ENCODE measurements at regions not wholly inside any gene's neighbourhood (a gene's known extent, or its start where the extent isn't known, plus 50 kb on each side); places are given as distances from the start of the nearest gene placed in this dataset.

DNA sequence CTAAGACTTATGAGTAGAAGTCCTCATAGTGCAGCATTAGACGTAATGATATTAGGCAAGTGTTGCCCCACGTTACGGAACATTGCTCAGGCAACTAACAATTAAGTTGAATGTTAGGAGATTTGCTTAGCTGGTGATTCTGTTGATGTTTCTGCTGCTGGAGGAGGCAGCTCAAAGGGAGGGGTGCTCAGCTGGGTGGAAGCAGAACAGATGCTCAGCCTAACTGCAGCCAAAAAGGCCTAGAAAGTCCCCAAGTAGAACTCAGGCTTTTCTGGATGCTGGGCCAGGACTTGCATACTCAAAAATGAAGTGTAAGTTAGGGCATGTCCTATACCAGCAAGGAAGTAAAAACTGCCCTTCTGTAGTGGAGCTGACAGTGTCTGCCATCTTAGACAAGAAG, 201.4 kb downstream of the ADRA2A start:
- H3K4me3 ChIP-seq (IDR thresholded peaks at IDR 0.05; ENCODE audit: insufficient read depth, low read depth, low read length), result no peak overlapping the region
- no peaks in the 10 kb centered on the region for H4K20me1 ChIP-seq (ENCODE audit: insufficient read depth)
- no peak overlapping the region for H3K9ac ChIP-seq
- H3K4me2 ChIP-seq, result no peak overlapping the region
- H3K27ac ChIP-seq, result no peak overlapping the region
- no peaks in the 10 kb centered on the region for H3K27me3 ChIP-seq (ENCODE audit: insufficient read depth, low read depth)
- TF ChIP-seq, protein P1, sequence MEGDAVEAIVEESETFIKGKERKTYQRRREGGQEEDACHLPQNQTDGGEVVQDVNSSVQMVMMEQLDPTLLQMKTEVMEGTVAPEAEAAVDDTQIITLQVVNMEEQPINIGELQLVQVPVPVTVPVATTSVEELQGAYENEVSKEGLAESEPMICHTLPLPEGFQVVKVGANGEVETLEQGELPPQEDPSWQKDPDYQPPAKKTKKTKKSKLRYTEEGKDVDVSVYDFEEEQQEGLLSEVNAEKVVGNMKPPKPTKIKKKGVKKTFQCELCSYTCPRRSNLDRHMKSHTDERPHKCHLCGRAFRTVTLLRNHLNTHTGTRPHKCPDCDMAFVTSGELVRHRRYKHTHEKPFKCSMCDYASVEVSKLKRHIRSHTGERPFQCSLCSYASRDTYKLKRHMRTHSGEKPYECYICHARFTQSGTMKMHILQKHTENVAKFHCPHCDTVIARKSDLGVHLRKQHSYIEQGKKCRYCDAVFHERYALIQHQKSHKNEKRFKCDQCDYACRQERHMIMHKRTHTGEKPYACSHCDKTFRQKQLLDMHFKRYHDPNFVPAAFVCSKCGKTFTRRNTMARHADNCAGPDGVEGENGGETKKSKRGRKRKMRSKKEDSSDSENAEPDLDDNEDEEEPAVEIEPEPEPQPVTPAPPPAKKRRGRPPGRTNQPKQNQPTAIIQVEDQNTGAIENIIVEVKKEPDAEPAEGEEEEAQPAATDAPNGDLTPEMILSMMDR (conservative IDR thresholded peaks at IDR 0.05; ENCODE audit: low read depth, low read length), result no peak
- no peaks in the 10 kb centered on the region for H3K4me1 ChIP-seq (ENCODE audit: low read depth, poor library complexity, severe bottlenecking)
- no peaks in the 10 kb centered on the region for H3K79me2 ChIP-seq (ENCODE audit: insufficient read depth, low read depth)
- H2AFZ ChIP-seq (ENCODE audit: low read depth), result no peak overlapping the region
- H3K36me3 ChIP-seq (ENCODE audit: insufficient read depth), result no peaks in the 10 kb centered on the region

DNA sequence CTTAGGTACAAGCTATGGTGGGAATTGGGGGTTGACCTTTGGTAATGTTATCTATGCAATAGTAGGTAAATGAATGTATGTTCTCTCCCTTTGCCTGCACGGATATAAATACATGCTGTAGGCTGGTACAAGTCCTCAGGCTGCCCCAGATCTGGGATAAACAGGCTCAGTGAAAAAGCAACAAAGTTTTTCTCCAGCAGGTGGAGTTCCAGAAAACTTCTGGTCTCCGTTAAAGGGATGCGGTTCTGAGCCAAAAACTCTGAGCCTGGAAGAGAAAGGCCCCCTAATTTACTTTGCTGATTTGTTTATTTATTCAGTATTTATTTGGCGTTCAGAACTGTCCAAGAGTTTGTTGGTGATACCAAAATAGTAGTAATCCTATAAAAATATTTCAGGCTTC, 204.7 kb downstream of the ADRA2A start:
- H3K9ac ChIP-seq, result no peak overlapping the region
- no peaks in the 10 kb centered on the region for H4K20me1 ChIP-seq (ENCODE audit: insufficient read depth)
- H3K4me1 ChIP-seq (ENCODE audit: low read depth, poor library complexity, severe bottlenecking), result no peaks in the 10 kb centered on the region
- no peak overlapping the region for H3K4me3 ChIP-seq (IDR thresholded peaks at IDR 0.05; ENCODE audit: insufficient read depth, low read depth, low read length)
- H3K27me3 ChIP-seq (ENCODE audit: insufficient read depth, low read depth), result no peaks in the 10 kb centered on the region
- H3K27ac ChIP-seq, result no peak overlapping the region
- H3K79me2 ChIP-seq (ENCODE audit: insufficient read depth, low read depth), result no peaks in the 10 kb centered on the region
- no peak overlapping the region for H3K4me2 ChIP-seq
- H3K36me3 ChIP-seq (ENCODE audit: insufficient read depth), result no peaks in the 10 kb centered on the region
- H2AFZ ChIP-seq (ENCODE audit: low read depth), result no peak overlapping the region
- TF ChIP-seq, protein P1 (conservative IDR thresholded peaks at IDR 0.05; ENCODE audit: low read depth, low read length), result no peak

DNA sequence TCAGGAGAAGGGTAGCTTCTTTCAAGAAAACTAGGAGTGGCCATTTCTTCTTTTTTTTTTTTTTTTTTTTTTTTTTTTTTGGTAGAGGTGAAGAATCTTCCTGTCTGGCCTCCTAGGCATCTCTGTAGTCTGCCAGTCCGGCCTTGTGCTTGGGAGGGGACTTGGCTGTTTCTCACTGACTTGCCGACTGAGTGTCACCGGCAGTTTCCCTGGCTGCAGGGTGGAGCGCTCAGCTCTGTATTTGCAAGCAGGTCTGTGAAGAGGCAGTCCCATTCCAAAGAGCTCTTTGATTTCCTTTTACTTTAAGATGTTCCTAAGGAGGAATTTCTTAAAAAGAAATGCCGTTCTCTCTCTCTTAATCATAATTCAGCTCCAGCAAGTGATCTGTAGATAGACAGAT, 212.6 kb downstream of the ADRA2A start:
- Histone ChIP-seq H3K4me1 (ENCODE audit: low read depth, poor library complexity, severe bottlenecking) (no peaks in the 10 kb centered on the region), H3K4me3 (IDR thresholded peaks at IDR 0.05; ENCODE audit: insufficient read depth, low read depth, low read length) (no peak overlapping the region), H3K27me3 (ENCODE audit: insufficient read depth, low read depth) (no peaks in the 10 kb centered on the region), H4K20me1 (ENCODE audit: insufficient read depth) (no peaks in the 10 kb centered on the region), H2AFZ (ENCODE audit: low read depth) (no peak overlapping the region), H3K4me2 (no peak overlapping the region), H3K36me3 (ENCODE audit: insufficient read depth) (no peaks in the 10 kb centered on the region), H3K9ac (no peak overlapping the region), H3K79me2 (ENCODE audit: insufficient read depth, low read depth) (no peaks in the 10 kb centered on the region), H3K27ac (no peak overlapping the region)
- TF ChIP-seq, protein P1 (conservative IDR thresholded peaks at IDR 0.05; ENCODE audit: low read depth, low read length), result no peak

DNA sequence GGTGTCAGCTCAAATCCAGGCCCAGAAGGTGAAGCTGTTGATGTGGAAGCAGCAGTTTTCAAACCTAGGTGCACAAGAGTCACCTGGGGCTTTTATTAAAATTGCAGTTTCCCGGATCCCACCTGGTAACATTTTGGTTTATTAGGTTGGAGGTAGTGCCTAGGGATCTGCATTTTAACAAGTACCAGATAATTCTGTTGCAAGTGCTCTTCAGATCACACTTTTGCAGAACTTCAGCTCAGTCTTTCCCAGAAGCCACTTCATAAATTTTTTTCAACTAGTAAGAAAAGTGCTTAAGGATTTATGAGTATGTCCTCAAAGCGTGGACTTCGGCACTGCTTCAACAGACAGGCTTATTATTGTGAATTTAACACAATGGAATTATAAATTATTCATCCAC, 213.8 kb downstream of the ADRA2A start:
- TF ChIP-seq, protein P1 (conservative IDR thresholded peaks at IDR 0.05; ENCODE audit: low read depth, low read length), result no peak
- Histone ChIP-seq H3K4me3 (IDR thresholded peaks at IDR 0.05; ENCODE audit: insufficient read depth, low read depth, low read length) (no peak overlapping the region), H3K9ac (no peak overlapping the region), H3K27me3 (ENCODE audit: insufficient read depth, low read depth) (no peaks in the 10 kb centered on the region), H3K79me2 (ENCODE audit: insufficient read depth, low read depth) (no peaks in the 10 kb centered on the region), H2AFZ (ENCODE audit: low read depth) (no peak overlapping the region), H3K4me1 (ENCODE audit: low read depth, poor library complexity, severe bottlenecking) (no peaks in the 10 kb centered on the region), H4K20me1 (ENCODE audit: insufficient read depth) (no peaks in the 10 kb centered on the region), H3K27ac (no peak overlapping the region), H3K4me2 (no peak overlapping the region), H3K36me3 (ENCODE audit: insufficient read depth) (no peaks in the 10 kb centered on the region)

DNA sequence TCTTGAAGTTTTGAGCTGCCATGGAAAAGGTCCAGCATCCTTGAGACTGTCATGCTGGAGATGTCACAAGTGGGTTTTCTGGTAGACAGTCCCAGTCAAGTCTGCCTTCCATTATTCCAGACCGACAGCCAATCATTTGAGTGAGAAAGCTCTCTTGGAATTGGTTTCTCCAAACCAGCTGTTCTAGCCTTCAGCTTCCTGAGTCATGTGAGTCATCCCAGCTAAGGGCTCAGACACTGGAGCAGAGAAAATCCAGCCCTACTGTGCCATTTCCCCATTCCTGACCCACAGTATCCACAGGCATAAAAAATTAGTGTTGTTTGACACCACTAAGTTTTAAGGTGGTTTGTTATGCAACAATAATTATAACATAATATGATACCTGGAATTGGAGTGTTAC, 219.0 kb downstream of the ADRA2A start:
- no peaks in the 10 kb centered on the region for H3K27me3 ChIP-seq (ENCODE audit: insufficient read depth, low read depth)
- H3K4me2 ChIP-seq, result no peak overlapping the region
- no peaks in the 10 kb centered on the region for H3K79me2 ChIP-seq (ENCODE audit: insufficient read depth, low read depth)
- TF ChIP-seq, protein P1 (conservative IDR thresholded peaks at IDR 0.05; ENCODE audit: low read depth, low read length), result no peak
- no peak overlapping the region for H3K9ac ChIP-seq
- no peaks in the 10 kb centered on the region for H4K20me1 ChIP-seq (ENCODE audit: insufficient read depth)
- H3K4me1 ChIP-seq (ENCODE audit: low read depth, poor library complexity, severe bottlenecking), result no peaks in the 10 kb centered on the region
- no peak overlapping the region for H2AFZ ChIP-seq (ENCODE audit: low read depth)
- H3K27ac ChIP-seq, result no peak overlapping the region
- H3K36me3 ChIP-seq (ENCODE audit: insufficient read depth), result no peaks in the 10 kb centered on the region
- no peak overlapping the region for H3K4me3 ChIP-seq (IDR thresholded peaks at IDR 0.05; ENCODE audit: insufficient read depth, low read depth, low read length)

Data from KMS-11 (cell line).